Subcutaneous abdominal adipose tissue (tissue), 5 donors: ENCODE measurements at regions not wholly inside any gene's neighbourhood (a gene's known extent, or its start where the extent isn't known, plus 50 kb on each side); places are given as distances from the start of the nearest gene placed in this dataset.

Experiments used
- H3K27ac ChIP-seq: one replicate; pipeline ENCODE4 v1.7.0; 2013; ENCODE audit warnings: low read depth, mild to moderate bottlenecking, inconsistent platforms, low read length, moderate library complexity
- H3K27me3 ChIP-seq, 5 donors: one replicate each; pipeline ENCODE4 v1.7.0; 2013; ENCODE audit warnings: low read length in 5 of 5, inconsistent platforms in 1 of 5; ENCODE audit not compliant: control insufficient read depth in 5 of 5, insufficient read depth in 4 of 5
- H3K36me3 ChIP-seq, 5 donors: one replicate each; pipeline ENCODE4 v1.7.0; 2013; ENCODE audit warnings: low read length in 5 of 5; ENCODE audit not compliant: control insufficient read depth in 5 of 5, insufficient read depth in 5 of 5
- H3K4me1 ChIP-seq, 5 donors: one replicate each; pipeline ENCODE4 v1.7.0; 2013; ENCODE audit warnings: low read length in 5 of 5, mild to moderate bottlenecking in 3 of 5, moderate library complexity in 1 of 5; ENCODE audit not compliant: control insufficient read depth in 5 of 5, insufficient read depth in 5 of 5
- H3K4me3 ChIP-seq, 5 donors: one replicate each; pipeline ENCODE4 v1.7.0; 2013; ENCODE audit warnings: low read length in 5 of 5, low read depth in 1 of 5
- H3K9ac ChIP-seq, 5 donors: one replicate each; pipeline ENCODE4 v1.7.0; 2013; ENCODE audit warnings: low read length in 5 of 5, mild to moderate bottlenecking in 4 of 5, moderate library complexity in 3 of 5
- H3K9me3 ChIP-seq, 5 donors: one replicate each; pipeline ENCODE4 v1.7.0; 2013; ENCODE audit warnings: low read length in 5 of 5; ENCODE audit not compliant: control insufficient read depth in 5 of 5
- donor health status: healthy.
- donor health status: healthy.
- donor health status: healthy.
- donor health status: healthy.
- donor health status: healthy.

DNA sequence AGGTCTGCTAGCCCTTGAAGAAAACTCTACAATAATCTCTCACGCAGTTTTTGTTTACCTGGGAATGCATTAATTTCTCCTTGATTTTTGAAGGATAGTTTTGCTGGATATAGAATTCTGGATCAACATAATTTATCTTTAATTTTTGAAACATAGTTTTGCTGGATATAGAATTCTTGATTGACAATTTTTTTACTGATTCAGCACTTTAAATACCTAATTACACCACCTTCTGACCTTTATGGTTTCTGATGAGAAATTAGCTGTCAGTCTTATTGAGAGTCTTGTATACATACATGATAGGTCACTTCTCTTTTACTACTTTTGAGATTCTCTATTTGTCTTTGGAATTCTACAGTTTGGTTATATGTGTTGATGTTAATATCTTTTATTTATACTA, 741.6 kb downstream of the FGF9 start:
- Histone ChIP-seq H3K9me3 (peaks cover 10 to 28% (median 21%) of the 10 kb centered on the region in 5 donors), H3K4me1 (no peaks in the 10 kb centered on the region), H3K36me3 (no peaks in the 10 kb centered on the region), H3K27me3 (no peaks in the 10 kb centered on the region), H3K27ac (no peak overlapping the region), H3K4me3 (no peak overlapping the region), H3K9ac (no peak overlapping the region)

DNA sequence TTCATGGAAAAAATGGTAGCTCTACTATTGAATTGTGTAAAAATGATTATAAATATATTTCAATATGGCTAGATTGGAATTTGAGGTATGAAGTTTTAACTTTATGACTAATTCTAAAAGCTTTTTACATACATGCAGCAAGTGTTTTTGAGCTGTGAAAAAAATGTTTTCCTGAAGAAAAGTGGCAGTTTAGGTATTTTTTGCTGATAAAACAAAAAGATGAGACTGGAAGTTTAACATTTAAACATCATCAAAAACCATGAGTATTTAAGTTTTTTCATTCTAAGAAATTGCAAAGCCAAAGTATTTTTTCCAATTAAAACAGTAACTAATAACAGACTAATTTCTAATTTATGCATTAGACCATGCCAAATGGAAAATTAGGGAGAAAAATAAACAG, 751.1 kb downstream of the FGF9 start:
- no peak overlapping the region for H3K27ac ChIP-seq
- no peaks in the 10 kb centered on the region for H3K4me1 ChIP-seq
- no peaks in the 10 kb centered on the region for H3K36me3 ChIP-seq
- no peak overlapping the region for H3K4me3 ChIP-seq
- H3K9me3 ChIP-seq, result no peaks in the 10 kb centered on the region
- no peaks in the 10 kb centered on the region for H3K27me3 ChIP-seq
- H3K9ac ChIP-seq, result no peak overlapping the region

DNA sequence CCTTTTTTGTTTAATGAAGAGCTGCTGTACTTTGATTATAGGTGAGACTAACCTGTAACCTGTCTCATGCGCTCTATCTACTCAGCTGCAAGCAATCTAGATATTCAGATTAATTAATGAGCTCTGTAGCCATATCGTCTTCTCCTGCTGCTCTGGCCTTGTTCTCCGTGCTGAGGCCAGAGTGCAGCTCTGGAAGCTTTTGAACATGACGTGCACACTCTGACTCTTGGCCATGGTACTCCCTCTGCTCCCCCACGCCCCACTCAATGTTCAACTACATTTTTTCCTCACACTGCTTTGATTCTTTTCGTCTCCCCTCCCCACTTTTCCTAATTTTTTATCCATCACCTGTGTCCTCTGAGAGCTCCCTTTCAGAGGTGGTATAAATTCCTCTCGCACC, 751.8 kb downstream of the FGF9 start:
- Histone ChIP-seq H3K36me3 (no peaks in the 10 kb centered on the region), H3K27me3 (no peaks in the 10 kb centered on the region), H3K9ac (no peak overlapping the region), H3K4me3 (no peak overlapping the region), H3K9me3 (no peaks in the 10 kb centered on the region), H3K27ac (no peak overlapping the region), H3K4me1 (no peaks in the 10 kb centered on the region)

DNA sequence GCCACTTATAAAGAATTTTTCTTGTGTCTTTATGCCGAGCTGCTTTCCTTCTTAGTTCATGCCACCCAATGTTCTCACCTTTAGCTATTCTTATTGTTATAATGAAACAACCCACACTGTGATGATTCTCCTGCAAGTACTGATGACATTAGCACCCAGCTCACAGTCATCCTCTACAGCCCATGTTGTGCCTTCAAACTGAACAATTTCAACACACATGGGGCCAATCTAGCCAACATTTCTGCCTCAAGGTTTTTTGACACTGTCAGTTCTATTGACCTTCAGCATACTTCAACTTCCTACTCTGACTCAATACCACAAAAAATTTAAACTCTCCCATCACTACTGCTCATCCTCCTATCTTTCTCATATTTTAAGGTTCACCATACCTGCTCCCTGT, 752.4 kb downstream of the FGF9 start:
- Histone ChIP-seq H3K4me1 (no peaks in the 10 kb centered on the region), H3K27me3 (no peaks in the 10 kb centered on the region), H3K27ac (no peak overlapping the region), H3K36me3 (no peaks in the 10 kb centered on the region), H3K4me3 (no peak overlapping the region), H3K9ac (no peak overlapping the region), H3K9me3 (no peaks in the 10 kb centered on the region)

DNA sequence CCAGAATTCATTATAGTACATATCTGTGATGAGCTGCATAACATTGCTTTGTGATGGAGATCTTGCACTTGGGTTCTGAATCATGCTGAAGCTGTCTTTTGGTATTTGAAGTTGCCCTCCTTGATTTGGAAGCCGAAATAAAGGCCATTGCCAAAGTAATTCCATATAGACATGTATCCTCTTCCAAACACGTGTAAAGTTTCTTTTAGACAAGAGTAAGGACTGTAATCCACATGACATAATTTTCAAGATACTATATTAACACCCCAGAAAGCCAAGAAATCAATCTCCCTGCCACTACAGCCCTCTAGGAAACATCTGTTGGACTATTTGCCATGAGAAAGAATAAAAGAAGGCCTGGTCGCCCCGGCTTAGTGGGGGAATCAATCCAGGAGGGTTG, 754.2 kb downstream of the FGF9 start:
- Histone ChIP-seq H3K27me3 (no peaks in the 10 kb centered on the region), H3K4me1 (no peaks in the 10 kb centered on the region), H3K27ac (no peak overlapping the region), H3K36me3 (no peaks in the 10 kb centered on the region), H3K9ac (no peak overlapping the region), H3K4me3 (no peak overlapping the region), H3K9me3 (peaks cover 0 to 3% (median 0%) of the 10 kb centered on the region in 5 donors)

DNA sequence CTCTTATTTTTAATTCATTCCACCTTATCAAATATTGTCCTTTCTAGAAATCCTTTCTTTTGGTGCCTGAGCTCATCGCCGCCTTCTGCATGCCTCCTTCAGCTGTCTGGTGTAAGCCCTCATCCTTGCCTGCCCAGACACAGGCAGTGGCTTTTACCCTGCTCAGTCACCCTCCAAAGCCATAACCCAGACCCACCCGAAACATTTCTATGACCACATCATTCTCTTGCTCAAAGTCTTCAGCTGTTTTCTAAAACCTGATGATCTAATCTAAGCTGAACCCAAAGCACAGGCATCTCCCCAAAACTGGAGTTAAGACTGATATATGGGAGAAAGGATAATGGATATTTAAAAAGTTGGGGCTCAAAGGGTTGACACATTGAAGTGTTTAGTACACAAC, 753.7 kb upstream of the SGCG start:
- Histone ChIP-seq H3K4me1 (no peaks in the 10 kb centered on the region), H3K27ac (no peak overlapping the region), H3K36me3 (no peaks in the 10 kb centered on the region), H3K27me3 (no peaks in the 10 kb centered on the region), H3K9me3 (peaks cover 0 to 3% (median 0%) of the 10 kb centered on the region in 5 donors), H3K4me3 (no peak overlapping the region), H3K9ac (no peak overlapping the region)

DNA sequence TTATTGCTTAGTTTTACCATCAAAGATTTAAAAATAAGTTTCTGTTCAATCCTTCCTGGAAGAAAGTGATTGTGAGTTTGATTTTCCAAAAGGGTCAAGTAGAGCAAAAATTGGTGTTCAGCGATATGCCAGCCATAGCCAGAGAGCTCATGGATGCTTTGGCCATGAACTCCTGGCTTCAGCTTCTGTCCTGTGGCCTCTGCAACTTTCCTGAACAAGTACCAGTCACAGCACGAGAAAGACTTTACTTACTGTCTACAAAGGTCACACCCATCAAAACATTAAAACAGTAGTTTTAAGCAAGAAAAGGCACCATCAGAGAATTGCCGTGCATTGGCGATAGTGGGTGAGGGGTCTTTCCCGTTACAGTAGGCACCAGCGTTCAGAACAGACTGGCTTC, 753.0 kb upstream of the SGCG start:
- no peak overlapping the region for H3K4me3 ChIP-seq
- H3K9me3 ChIP-seq, result peaks cover 0 to 3% (median 0%) of the 10 kb centered on the region in 5 donors
- H3K27ac ChIP-seq, result no peak overlapping the region
- H3K36me3 ChIP-seq, result no peaks in the 10 kb centered on the region
- no peaks in the 10 kb centered on the region for H3K27me3 ChIP-seq
- no peak overlapping the region for H3K9ac ChIP-seq
- H3K4me1 ChIP-seq, result no peaks in the 10 kb centered on the region

DNA sequence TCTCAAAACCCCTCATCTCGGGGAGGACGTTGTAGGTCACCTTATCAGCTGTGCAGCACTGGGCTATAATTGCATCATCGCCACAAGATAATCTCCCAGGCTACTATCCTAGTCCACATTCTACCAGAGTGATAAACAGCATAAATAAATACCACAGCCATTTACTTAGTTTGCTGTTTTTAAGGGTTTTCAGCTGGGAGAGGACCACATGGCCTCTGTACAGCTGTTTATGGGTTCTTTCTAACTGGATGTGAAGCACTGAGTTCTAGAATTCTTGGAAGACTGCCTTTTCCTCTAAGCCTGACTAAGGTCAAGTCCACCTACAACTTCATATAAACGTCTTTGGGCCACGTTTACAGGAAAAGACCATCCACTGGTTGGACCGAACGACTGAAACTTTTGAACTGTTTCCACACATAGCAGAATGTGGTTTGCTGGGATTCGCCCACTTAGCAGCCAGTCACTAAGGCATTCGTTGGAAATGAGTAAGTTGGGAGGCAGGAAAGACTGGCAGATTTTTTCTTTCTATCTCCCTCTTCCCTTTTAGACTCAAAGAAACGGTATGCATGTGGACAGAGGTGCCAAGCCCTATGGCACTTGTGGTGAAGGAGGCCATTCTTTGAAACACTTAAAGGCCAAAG, 752.5 kb upstream of the SGCG start:
- Histone ChIP-seq H3K9me3 (peaks cover 0 to 3% (median 0%) of the 10 kb centered on the region in 5 donors), H3K9ac (no peak overlapping the region), H3K36me3 (no peaks in the 10 kb centered on the region), H3K27ac (no peak overlapping the region), H3K4me3 (no peak overlapping the region), H3K27me3 (no peaks in the 10 kb centered on the region), H3K4me1 (no peaks in the 10 kb centered on the region)

DNA sequence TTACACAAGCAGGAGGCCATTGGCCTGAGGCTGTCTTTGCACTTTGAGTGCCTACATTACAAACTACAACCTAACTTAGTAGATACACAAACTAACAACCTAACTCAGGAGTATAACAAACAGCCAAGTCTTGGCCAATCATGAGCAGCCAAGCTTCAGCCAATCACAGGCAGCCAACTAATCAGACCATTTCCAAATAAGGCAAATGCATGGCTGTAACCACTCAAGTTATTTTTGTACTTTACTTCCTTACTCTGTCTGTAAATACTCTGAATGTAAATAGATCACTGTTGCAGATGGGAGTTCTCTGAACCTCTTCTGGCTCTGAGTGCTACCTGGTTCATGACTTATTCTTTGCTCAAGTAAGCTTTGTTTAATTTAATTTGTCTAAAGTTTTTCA, 748.1 kb upstream of the SGCG start:
- H3K36me3 ChIP-seq, result no peaks in the 10 kb centered on the region
- no peak overlapping the region for H3K9ac ChIP-seq
- peaks cover 0 to 3% (median 0%) of the 10 kb centered on the region in 5 donors for H3K9me3 ChIP-seq
- H3K27ac ChIP-seq, result no peak overlapping the region
- no peaks in the 10 kb centered on the region for H3K27me3 ChIP-seq
- H3K4me3 ChIP-seq, result no peak overlapping the region
- H3K4me1 ChIP-seq, result peaks cover 0 to 17% (median 5%) of the 10 kb centered on the region in 5 donors

DNA sequence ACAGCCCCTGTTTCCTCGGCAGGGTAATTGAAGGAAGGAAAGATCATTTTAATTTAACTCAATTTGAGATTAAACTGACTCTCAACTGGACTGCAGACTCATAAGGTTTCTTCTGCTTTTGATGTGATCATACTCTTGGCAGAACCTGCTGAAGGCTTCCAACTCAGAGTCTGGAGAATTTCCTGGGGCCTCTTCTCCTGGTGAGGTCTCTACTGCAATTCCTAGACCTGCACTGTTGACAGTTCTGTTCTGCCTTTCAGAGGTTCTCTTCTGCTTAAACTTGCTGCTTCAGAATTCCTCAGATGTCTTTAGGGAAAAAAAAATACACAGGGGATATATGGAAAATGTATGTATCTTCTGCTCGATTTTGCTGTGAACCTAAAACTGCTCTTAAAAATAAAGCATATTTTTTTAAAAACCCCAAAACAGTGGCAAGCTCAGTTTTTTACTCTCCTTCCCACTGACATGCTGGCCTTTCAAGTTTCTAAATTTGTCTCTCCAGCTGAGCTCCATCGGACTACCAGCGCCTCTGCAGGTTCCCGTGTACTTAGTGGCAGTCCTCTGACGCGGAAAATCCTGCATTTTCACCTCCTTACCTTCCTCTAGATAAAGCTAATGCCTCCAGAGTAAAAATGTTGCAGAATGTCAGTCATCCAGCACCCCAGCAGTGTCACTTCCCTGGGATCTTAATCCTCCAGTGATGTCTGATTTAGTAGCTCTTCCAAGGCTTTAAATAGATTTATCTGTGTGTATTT, 733.5 kb upstream of the SGCG start:
- H3K27me3 ChIP-seq, result no peaks in the 10 kb centered on the region
- H3K27ac ChIP-seq, result no peak overlapping the region
- H3K9me3 ChIP-seq, result no peaks in the 10 kb centered on the region
- no peaks in the 10 kb centered on the region for H3K36me3 ChIP-seq
- no peak overlapping the region for H3K4me3 ChIP-seq
- no peak overlapping the region for H3K9ac ChIP-seq
- H3K4me1 ChIP-seq, result peaks cover 2 to 13% (median 8%) of the 10 kb centered on the region in 5 donors
